Ammon's horn (tissue), 1 donor: ENCODE measurements at regions not wholly inside any gene's neighbourhood (a gene's known extent, or its start where the extent isn't known, plus 50 kb on each side); places are given as distances from the start of the nearest gene placed in this dataset.
A peak's percentile ranks its signal among the peaks of the same experiment; 100 is the strongest.
"Not testable (repeated sequence)": the region's sequence is repeated elsewhere in the genome, so short reads cannot be mapped to it uniquely, and the experiment has no call there.

Source experiments
- DNase-seq: peaks from one replicate; pipeline ENCODE4 v3.0.0-alpha.2; 2016; ENCODE audit warnings: low spot score

DNA sequence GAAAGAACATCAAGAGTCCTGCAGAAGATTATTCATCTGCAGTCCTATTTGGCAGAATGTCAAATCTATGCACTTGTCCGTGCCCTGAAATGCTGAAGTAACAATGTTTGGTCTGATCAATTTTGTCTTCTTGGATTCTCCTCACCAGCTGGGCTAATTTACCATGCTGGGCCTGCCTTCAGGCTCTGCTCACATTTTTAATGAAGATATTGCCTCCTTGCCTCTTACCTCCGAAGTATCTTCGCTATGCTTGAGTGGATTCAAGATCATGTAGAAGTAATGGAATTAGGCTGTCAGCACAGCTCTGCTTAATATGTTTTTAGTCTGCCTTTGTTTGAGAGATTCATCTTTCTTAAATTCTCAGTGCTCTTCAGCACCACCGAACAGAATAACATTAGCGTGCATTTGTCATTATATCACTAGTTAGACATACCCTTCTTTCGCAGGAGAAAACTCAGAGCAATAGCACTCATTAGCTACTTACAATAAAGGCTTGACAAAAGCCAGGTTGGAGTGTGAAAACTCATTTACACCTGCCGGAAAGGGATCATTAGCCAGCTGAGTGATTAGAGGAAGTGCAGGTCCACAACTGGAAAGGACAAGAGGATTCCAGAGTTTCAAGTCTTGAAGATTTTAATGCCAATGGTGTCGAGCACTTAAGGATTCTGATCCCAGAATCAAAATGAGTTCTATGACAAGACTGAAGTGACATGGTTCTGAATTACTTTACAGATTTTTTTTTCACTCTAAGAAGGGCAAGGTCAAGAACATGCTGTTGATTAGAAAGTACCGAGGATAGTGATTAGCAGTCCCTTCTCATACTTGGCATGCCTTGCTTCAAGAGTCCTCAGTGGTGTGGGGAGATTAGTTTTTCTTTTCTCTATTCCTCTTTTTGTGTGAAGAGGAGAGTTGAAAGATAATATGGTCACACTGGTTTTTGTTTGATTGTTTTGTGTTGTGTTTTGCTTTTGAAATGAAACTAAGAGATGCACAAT, 405.6 kb upstream of the TOM1L1 start:
- DNase-seq, result no peak

DNA sequence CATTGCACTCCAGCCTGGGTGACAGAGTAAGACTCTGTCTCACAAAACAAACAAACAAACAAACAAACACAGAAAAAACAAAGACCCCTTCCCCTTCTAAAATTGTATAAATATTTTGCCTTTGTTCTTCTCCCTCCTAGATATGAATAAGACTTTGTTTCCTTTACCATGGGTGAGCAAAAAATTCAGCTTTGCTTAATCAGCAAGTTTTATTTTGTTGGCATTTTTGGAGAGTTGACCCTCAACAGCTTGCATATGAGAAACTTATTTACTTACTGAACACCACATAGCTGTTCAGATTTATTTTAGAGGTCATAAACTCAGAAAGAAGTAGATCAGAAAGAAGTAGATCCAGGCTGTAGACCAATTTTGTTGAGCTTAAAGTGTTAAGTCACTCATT, 395.2 kb upstream of the TOM1L1 start:
- no peak for DNase-seq

GRCh38 chr17:54518706-54519105, 381.9 kb upstream of the TOM1L1 start:
- DNase-seq, result no peak

- no peak for DNase-seq
These were observed 379.5 kb upstream of the TOM1L1 start for GRCh38 chr17:54521137-54521536.

DNA sequence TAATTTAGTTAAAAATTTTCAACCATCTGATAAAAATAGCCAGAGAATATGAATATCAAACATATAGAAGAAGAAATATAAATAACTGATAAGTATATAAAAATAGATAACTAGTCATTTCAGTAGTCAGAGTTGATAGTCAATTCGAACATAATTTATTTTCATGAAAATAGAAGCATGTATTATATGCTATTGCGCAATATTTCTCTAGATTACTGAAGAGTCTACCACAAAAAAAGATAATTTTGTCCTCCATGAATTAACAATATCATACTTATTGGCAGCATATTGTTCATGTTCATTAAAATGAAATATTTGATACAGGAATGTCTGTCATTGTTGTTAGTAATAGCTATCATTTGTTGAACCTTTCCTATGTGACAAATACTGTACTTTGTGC, 376.2 kb upstream of the TOM1L1 start:
- no peak for DNase-seq

GRCh38 chr17:54527941-54528340, 372.7 kb upstream of the TOM1L1 start:
- no peak for DNase-seq

DNA sequence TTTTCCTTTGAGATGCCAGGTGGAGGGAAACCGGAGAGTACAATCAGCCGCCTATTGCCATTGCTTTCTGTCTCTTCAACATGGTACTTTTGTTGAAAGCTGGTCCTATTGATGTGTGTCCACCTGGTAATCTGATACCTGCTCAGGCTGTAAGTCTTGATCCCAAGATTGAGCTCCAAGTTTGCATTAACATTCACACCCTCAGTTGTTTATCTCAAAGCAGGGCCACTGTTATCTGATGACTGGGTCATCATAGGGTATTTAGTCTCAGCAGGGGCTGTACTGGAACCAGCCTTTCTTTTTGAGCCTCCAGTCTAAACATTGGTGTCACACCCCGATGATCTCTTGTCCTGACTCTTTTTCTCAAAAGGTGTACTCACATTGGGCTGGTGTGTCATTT, 370.3 kb upstream of the TOM1L1 start:
- DNase-seq, result no peak

- no peak for DNase-seq
These were observed 364.3 kb upstream of the TOM1L1 start for GRCh38 chr17:54536306-54536705.

DNA sequence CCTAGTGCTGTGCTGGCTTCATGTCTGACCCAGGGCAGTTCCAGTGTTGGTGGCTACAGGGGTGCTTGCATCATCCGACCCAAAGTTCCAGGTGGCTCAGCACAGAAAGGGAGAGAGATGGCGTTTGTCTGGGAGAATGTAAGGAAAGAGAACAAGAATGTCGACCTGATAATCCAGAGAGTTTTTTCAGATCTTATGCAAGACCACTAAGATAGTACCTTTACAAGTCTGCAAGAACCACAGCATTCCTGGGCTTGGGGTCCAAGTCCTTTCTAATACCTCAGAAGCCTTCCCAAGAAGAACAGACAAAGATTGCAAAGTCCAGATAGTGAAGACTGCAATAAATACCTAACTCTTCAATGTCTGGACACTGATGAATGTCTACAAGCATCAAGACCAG, 363.0 kb upstream of the TOM1L1 start:
- no peak for DNase-seq

GRCh38 chr17:54544249-54544648, 356.4 kb upstream of the TOM1L1 start:
- no peak for DNase-seq

DNA sequence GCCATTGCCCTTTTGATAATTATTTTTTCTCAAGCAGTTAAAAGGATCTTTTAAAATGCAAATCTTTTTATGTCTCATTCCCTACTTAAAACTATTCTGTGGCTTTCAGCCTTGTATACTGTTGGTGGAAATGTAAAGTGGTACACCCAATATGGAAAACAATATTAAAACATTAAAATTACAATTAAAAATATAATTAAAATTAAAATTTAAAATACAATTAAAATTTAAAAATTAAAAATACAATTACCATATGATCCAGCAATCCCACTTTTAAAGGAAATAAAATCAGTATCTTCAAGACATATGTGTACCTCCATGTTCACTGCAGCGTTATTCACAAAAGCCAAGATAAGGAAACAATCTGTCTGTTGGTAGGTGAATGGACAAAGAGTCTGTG, 340.8 kb upstream of the TOM1L1 start:
- no peak for DNase-seq

DNA sequence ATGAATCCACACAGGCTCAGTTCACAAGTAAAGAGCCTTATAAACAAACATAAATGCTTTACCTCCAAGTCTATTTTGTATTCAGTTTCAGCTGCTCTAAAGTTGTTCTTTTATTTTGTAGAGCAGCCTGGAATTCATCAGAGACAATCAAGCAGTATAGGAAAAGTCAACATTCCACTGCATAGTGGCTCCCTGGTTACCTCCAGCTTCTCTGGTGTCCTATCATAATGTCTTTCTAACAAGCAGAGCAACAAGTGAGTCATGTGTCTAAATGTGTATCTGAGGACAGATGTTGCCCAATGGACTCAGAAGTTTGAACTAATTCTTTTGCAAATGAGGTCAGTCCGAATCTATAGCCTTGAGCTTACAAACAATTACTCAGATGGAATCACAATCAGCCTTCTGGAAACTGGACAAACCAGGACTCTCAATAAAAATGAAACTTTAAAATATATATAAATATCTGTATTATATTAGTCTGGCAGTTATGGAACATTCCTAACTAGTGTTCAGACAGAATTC, 292.0 kb upstream of the TOM1L1 start:
- DNase-seq, result no peak

DNA sequence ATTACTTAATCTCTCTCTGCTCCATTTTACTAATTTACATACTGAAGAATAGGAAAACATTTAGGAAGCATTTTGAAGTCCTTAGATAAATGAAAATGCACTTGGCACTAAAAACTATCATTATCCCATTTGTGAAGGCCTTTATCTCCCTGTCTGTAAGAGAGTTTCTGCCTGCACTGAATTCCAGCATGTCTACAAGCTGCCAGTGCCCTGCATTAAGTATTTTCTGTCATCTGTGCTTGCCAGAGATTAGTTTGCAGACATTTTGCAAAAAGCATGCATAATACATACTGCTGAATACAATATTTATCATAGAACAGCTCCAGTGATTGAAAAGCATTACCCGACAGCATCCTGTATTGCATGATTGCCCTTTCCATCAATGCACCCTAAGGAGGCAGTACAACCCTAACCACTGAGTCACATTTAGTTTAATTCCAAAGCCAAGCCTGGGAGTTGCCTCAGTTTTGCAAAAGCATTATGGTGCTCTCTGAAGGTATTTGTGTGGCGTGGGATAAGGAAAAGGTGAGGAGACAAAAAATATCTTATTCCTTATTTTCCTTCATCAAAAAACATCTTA, 280.2 kb upstream of the TOM1L1 start:
- DNase-seq, result no peak

GRCh38 chr17:54623746-54624145, 276.9 kb upstream of the TOM1L1 start:
- no peak for DNase-seq

- no peak for DNase-seq
These were observed 274.4 kb upstream of the TOM1L1 start for GRCh38 chr17:54626146-54626703.

DNA sequence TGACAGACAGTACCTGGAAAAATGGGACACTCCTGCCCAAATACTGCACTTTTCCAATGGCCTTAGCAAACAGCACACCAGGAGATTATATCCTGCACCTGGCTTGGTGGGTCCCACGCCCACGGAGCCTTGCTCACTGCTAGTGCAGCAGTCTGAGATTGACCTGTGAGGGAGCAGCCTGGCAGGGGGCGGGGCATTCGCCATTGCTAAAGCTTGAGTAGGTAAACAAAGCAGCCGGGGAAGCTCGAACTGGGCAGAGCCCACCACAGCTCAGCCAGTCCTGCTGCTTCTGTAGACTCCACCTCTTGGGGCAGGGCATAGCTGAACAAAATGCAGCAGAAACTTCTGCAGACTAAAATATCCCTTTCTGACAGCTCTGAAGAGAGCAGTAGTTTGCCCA, 261.2 kb upstream of the TOM1L1 start:
- not testable (repeated sequence) for DNase-seq

DNA sequence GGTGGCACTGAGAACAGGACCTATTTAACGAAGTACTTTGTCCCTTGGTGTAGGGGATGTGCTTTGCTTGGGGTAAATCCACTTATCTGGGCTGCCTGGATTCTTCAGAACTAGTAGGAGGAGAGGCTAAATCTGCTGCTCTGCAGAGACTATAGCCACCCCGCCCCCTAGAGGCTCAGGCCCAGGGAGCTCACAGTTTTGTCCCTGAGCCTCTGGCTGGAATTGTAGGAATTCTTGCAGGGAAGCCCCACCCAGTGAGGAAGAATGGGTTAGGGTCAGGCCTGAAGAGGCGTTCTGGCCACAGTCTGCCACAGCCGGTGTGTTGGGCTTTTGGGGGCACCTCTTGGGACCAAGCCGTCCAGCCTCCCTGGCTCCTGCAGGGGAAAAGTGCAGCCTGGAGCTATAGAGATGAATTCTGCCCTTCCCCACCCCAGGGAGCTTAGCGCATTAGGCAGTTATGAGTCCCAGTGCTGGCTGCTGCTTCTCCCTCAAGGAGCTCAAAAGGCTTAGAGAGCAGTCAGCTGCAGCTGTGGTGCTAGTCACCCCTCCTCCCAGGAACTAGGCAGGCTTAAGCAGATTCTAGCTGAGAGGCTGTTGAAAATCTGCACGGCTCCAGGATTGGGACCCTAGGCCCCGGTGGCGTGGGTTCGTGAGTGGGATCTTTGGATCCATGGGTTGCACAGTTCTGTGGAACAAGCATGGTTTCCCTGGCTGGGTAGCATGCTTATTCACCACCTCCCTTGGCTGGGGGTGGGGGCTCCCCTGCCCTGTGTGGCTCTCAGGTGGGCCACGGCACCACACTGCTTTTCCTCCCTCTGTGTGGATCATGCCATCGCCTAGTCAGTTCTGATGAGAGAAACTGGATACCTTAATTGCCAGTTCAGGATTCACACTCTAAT, 237.4 kb upstream of the TOM1L1 start:
- DNase-seq, result no peak

DNA sequence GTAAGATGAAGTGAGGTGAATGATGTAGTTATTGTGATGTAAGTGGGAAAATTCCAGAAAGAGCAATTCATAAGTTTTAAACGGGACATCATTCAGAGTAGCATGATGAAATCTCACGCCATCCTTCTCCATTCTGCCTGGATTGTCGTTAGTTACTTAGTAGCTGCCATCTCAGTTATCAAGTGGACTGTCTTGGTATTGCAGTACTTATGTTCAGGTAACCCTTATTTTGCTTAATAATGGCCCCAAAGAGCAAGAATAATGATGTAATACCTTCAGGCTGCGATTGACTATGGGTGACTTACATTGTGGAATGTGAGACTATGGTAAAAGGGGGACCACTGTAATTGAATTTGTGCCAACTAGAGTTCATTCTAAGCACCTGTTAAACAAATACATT, 234.1 kb upstream of the TOM1L1 start:
- DNase-seq, result no peak

GRCh38 chr17:54678158-54678557, 222.5 kb upstream of the TOM1L1 start:
- DNase-seq, result no peak

DNA sequence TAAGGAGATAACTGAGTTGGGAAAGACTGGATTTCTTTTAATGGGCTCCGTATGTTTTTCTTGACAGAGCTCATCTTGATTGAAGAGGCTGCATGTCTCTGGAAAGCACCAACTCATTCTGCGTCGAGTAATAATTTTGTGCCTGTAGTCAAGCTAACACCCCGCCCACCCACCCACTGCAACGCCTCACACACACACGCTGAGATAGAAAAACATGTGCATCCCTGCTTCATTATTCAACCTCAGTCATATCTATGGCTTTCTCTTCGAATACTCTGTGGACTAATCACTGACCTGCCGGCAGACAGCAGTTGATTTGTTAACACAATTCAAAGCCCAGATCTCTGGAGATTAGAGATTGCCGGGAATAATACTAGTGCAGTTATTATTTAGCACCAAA, 220.2 kb upstream of the TOM1L1 start:
- DNase-seq, result peak; percentile 11

DNA sequence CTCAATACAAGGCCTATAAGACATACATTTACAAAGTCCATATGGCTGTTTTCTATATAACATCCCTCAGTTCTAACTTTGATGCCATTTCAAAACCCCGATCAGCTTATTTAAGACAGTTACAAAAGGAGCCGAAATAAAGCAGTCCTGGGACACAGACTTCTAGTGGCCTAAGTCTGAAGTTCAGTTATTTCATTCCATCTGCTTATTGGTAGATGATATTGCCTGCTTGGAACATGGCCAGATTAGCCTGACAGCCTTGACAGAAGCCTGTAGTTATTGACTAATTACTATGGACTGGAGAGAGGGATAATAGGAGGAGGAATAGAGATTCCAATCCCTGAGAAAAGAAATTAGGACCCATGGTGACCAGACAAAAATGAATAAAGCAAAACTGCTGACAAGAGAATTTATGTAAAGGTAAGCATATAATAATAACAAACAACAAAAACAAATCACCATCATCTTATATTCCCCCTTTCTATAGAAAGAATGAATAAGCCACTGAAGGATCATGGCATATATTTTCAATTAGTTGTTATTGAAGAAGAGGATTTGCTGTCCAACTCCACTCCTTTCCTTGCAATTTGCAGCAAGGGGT, 206.3 kb upstream of the TOM1L1 start:
- no peak for DNase-seq

GRCh38 chr17:54712798-54713197, 187.9 kb upstream of the TOM1L1 start:
- not testable (repeated sequence) for DNase-seq
